ENCODE measurements at regions not wholly inside any gene's neighbourhood (a gene's known extent, or its start where the extent isn't known, plus 50 kb on each side); places are given as distances from the start of the nearest gene placed in this dataset.

DNA sequence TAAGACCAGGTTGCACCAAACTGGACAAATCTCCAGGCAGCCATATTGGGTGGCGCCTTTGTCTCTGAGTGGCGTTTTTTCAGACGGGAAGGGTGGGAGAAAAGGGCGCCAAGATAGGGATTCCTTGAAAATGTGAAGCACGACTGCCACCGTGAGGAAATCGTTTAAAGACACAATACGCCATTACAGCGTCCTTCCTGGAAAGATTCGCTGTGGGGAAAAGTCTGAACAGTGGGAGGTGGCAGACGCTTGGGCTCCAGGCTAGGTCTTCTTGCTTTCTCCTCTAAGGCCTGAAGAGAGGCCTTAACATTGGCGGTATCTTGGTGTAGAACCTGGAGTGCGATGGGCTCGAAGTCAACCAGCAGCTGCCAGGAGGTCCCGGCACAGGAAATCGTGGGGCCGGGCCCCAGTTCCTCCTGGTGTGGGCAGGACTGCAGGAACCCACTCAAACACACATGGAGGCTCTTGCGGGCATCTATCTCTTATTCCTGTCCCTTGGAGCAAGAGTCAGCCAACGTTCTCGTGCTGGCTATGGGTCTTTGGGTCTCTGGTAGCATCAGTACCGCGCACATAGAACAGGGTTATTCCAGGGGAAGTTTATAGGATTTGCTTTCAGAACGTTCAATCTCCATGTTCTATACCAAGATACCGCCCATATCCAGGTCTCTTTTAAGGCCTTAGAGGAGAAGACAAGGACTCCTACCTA is 208.8 kb downstream of the OR13H1 start (continued):
- TF ChIP-seq ZFP36 (IDR thresholded peaks at IDR 0.05; ENCODE audit: borderline replicate concordance, partially characterized antibody): no peak

DNA sequence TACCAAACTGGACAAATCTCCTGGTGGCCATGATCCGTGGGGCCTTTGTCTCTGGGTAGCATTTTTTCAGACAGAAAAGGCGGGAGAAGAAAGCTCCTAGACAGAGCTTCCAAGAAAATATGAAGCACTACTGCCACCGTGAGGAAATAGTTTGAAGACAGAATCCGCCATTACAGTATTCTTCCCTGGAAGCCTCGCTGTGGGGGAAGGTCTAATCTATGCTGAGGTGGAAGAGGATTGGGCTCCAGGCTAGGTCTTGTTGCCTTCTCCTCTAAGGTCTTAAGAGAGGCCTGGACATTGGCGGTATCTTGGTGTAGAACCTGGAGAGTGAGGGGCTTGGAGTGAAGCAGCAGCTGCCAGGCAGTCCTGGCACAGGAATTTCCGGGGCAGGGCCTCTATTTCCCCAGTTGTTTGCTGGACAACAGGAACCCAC is 218.9 kb downstream of the OR13H1 start:
- peak; percentile 90 to 94 for ATAC-seq
- FAIRE-seq: peak; percentile 32
- ChIA-PET POLR2A (interaction anchor here (1.2 kb wide), 1 partner anchor 16 kb away, joined by 11 read pairs; no protein-coding TSS in a partner anchor), CTCF (interaction anchor here (0.7 to 2.2 kb wide), 9 partner anchors 10 to 58 kb away, joined by 3 to 10 read pairs (median 6); no protein-coding TSS in a partner anchor)
- Histone ChIP-seq H3K9me3 (no peaks in the 10 kb centered on the region), H3K4me1 (peaks cover 6% of the 10 kb centered on the region; the same call in 2 of the 3 replicates), H3K4me2 (peak overlapping the region; percentile 94), H3K27ac (peak overlapping the region; percentile 69 to 88), H3K4me3 (peak overlapping the region; percentile 40)
- DNase-seq (ENCODE audit: low read depth in 1 of 2, low spot score in 1 of 2): peak; percentile 66 to 87
- 11% methylated on average over 6 of the region's 7 CpGs for WGBS (ENCODE audit: missing lambda C conversion rate)
- TF ChIP-seq FOSL2 (IDR thresholded peaks at IDR 0.05) (no peak), FOSL2 (CRISPR knock-in tag; IDR thresholded peaks at IDR 0.05) (no peak), HOXB5 (CRISPR knock-in tag; IDR thresholded peaks at IDR 0.05) (no peak), RNF2 (IDR thresholded peaks at IDR 0.05; ENCODE audit: borderline replicate concordance, low read depth) (no peak), ZFP36 (IDR thresholded peaks at IDR 0.05; ENCODE audit: borderline replicate concordance, partially characterized antibody) (no peak), FOXS1 (CRISPR knock-in tag; IDR thresholded peaks at IDR 0.05) (no peak), REST (IDR thresholded peaks at IDR 0.05) (no peak), RFX5 (IDR thresholded peaks at IDR 0.05) (no peak), PBX3 (IDR thresholded peaks at IDR 0.05) (no peak), JUN (IDR thresholded peaks at IDR 0.05) (0 out of 5 replicates have a peak, but pooled peaks of 1 of the 2 experiments have one; percentile 16), EP300 (IDR thresholded peaks at IDR 0.05) (no peak), EHMT2 (IDR thresholded peaks at IDR 0.05; ENCODE audit: low read depth) (no peak), CEBPB (IDR thresholded peaks at IDR 0.05) (no peak), ZC3H11A (IDR thresholded peaks at IDR 0.05) (no peak), GATA3 (IDR thresholded peaks at IDR 0.05; ENCODE audit: borderline replicate concordance) (no peak; the same call in 1 of the 2 replicates), KDM5A (IDR thresholded peaks at IDR 0.05) (no peak), RARB (CRISPR knock-in tag; IDR thresholded peaks at IDR 0.05) (no peak), PHF8 (IDR thresholded peaks at IDR 0.05; ENCODE audit: borderline replicate concordance, low read depth) (no peak), CHD4 (IDR thresholded peaks at IDR 0.05; ENCODE audit: borderline replicate concordance) (no peak), CHD2 (IDR thresholded peaks at IDR 0.05; ENCODE audit: low read length, partially characterized antibody) (no peak), E2F6 (IDR thresholded peaks at IDR 0.05; ENCODE audit: borderline replicate concordance, low read depth) (peak; percentile 51; the same call in 1 of the 2 replicates), MAFK (IDR thresholded peaks at IDR 0.05; ENCODE audit: partially characterized antibody) (no peak), HOXB13 (CRISPR knock-in tag; IDR thresholded peaks at IDR 0.05; ENCODE audit: low read depth) (no peak), ESRRA (IDR thresholded peaks at IDR 0.05; ENCODE audit: borderline replicate concordance, low read length) (no peak), KDM1A (IDR thresholded peaks at IDR 0.05; ENCODE audit: low read depth) (no peak), SREBF2 (IDR thresholded peaks at IDR 0.05) (no peak)
- TF ChIP-seq, protein P1, sequence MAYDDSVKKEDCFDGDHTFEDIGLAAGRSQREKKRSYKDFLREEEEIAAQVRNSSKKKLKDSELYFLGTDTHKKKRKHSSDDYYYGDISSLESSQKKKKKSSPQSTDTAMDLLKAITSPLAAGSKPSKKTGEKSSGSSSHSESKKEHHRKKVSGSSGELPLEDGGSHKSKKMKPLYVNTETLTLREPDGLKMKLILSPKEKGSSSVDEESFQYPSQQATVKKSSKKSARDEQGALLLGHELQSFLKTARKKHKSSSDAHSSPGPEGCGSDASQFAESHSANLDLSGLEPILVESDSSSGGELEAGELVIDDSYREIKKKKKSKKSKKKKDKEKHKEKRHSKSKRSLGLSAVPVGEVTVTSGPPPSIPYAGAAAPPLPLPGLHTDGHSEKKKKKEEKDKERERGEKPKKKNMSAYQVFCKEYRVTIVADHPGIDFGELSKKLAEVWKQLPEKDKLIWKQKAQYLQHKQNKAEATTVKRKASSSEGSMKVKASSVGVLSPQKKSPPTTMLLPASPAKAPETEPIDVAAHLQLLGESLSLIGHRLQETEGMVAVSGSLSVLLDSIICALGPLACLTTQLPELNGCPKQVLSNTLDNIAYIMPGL (CRISPR knock-in tag; IDR thresholded peaks at IDR 0.05; ENCODE audit: borderline replicate concordance): no peak
- TF ChIP-seq, protein P2, sequence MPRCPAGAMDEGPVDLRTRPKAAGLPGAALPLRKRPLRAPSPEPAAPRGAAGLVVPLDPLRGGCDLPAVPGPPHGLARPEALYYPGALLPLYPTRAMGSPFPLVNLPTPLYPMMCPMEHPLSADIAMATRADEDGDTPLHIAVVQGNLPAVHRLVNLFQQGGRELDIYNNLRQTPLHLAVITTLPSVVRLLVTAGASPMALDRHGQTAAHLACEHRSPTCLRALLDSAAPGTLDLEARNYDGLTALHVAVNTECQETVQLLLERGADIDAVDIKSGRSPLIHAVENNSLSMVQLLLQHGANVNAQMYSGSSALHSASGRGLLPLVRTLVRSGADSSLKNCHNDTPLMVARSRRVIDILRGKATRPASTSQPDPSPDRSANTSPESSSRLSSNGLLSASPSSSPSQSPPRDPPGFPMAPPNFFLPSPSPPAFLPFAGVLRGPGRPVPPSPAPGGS (IDR thresholded peaks at IDR 0.05): 0 out of 3 replicates have a peak, but pooled peaks have one; percentile 64
- TF ChIP-seq, protein P3, sequence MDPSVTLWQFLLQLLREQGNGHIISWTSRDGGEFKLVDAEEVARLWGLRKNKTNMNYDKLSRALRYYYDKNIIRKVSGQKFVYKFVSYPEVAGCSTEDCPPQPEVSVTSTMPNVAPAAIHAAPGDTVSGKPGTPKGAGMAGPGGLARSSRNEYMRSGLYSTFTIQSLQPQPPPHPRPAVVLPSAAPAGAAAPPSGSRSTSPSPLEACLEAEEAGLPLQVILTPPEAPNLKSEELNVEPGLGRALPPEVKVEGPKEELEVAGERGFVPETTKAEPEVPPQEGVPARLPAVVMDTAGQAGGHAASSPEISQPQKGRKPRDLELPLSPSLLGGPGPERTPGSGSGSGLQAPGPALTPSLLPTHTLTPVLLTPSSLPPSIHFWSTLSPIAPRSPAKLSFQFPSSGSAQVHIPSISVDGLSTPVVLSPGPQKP (IDR thresholded peaks at IDR 0.05; ENCODE audit: low read depth, low read length): no peak

Data from A549 (cell line).